ENCODE measurements at regions not wholly inside any gene's neighbourhood (a gene's known extent, or its start where the extent isn't known, plus 50 kb on each side); places are given as distances from the start of the nearest gene placed in this dataset.

DNA sequence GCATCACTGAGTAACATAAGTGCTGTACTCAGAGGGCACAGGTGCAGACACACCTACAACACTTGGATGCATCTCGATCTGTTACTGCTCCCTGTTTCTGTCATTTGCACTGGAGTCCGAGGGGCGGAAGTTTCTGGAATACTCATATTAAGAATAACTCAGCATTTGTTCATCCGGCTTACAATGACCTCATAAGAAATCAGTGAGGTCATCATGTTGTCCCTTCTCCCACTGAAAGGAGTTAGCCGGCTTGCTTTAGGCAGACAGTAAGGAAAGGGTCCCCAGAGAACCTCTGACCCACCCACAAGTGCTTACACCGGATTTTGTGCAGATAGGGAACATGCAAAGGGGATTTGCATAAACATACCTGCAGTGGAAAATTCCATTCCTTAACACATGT lies 344.7 kb downstream of the HAPSTR1 start:
- TF ChIP-seq, protein P1, sequence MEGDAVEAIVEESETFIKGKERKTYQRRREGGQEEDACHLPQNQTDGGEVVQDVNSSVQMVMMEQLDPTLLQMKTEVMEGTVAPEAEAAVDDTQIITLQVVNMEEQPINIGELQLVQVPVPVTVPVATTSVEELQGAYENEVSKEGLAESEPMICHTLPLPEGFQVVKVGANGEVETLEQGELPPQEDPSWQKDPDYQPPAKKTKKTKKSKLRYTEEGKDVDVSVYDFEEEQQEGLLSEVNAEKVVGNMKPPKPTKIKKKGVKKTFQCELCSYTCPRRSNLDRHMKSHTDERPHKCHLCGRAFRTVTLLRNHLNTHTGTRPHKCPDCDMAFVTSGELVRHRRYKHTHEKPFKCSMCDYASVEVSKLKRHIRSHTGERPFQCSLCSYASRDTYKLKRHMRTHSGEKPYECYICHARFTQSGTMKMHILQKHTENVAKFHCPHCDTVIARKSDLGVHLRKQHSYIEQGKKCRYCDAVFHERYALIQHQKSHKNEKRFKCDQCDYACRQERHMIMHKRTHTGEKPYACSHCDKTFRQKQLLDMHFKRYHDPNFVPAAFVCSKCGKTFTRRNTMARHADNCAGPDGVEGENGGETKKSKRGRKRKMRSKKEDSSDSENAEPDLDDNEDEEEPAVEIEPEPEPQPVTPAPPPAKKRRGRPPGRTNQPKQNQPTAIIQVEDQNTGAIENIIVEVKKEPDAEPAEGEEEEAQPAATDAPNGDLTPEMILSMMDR (IDR thresholded peaks at IDR 0.05; ENCODE audit: unreplicated experiment in 3 of 3), result no peak
- H3K9me3 Mint-ChIP-seq, result peaks cover 4% of the 10 kb centered on the region
- H3K27me3 Mint-ChIP-seq (ENCODE audit: low read depth), result no peaks in the 10 kb centered on the region
- H3K4me3 Mint-ChIP-seq, result no peak overlapping the region
- H3K27ac Mint-ChIP-seq, result no peak overlapping the region
- no peaks in the 10 kb centered on the region for H3K36me3 Mint-ChIP-seq (ENCODE audit: low read depth)
- no peaks in the 10 kb centered on the region for H3K4me1 Mint-ChIP-seq

DNA sequence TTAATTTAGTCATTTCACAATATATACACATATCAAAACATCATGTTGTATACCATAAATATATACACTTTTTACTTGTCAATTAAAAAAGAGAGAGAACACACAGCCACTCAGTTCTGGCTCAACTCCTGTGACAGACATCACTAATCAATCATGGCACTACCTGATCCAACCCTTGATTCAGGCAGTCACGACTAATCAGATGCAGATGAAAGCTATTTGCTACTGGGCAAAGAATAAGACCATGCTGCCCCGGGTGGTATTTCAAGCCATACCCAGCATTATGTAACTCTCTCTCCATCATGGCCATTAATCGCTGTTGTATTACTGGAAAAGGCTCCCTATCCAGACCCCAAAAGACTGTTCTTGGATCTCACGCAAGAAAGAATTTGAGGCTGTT lies 345.7 kb downstream of the HAPSTR1 start:
- TF ChIP-seq, protein P1 (IDR thresholded peaks at IDR 0.05; ENCODE audit: unreplicated experiment in 3 of 3), result no peak
- H3K4me1 Mint-ChIP-seq, result no peaks in the 10 kb centered on the region
- H3K4me3 Mint-ChIP-seq, result no peak overlapping the region
- no peaks in the 10 kb centered on the region for H3K27me3 Mint-ChIP-seq (ENCODE audit: low read depth)
- no peak overlapping the region for H3K27ac Mint-ChIP-seq
- no peaks in the 10 kb centered on the region for H3K36me3 Mint-ChIP-seq (ENCODE audit: low read depth)
- peaks cover 4% of the 10 kb centered on the region for H3K9me3 Mint-ChIP-seq

- Mint-ChIP-seq H3K9me3 (peaks cover 4% of the 10 kb centered on the region), H3K27me3 (ENCODE audit: low read depth) (no peaks in the 10 kb centered on the region), H3K36me3 (ENCODE audit: low read depth) (no peaks in the 10 kb centered on the region), H3K27ac (no peak overlapping the region), H3K4me1 (no peaks in the 10 kb centered on the region), H3K4me3 (no peak overlapping the region)
- TF ChIP-seq, protein P1 (IDR thresholded peaks at IDR 0.05; ENCODE audit: unreplicated experiment in 3 of 3), result no peak
These were observed 347.5 kb downstream of the HAPSTR1 start for GRCh38 chr16:9438991-9439390.

- TF ChIP-seq, protein P1 (IDR thresholded peaks at IDR 0.05; ENCODE audit: unreplicated experiment in 3 of 3), result no peak
- Mint-ChIP-seq H3K27ac (no peak overlapping the region), H3K4me1 (peaks cover 1% of the 10 kb centered on the region), H3K4me3 (no peak overlapping the region), H3K9me3 (peaks cover 2% of the 10 kb centered on the region), H3K27me3 (ENCODE audit: low read depth) (peaks cover 11% of the 10 kb centered on the region), H3K36me3 (ENCODE audit: low read depth) (no peaks in the 10 kb centered on the region)
These were observed 349.6 kb downstream of the HAPSTR1 start for GRCh38 chr16:9441012-9441411.

DNA sequence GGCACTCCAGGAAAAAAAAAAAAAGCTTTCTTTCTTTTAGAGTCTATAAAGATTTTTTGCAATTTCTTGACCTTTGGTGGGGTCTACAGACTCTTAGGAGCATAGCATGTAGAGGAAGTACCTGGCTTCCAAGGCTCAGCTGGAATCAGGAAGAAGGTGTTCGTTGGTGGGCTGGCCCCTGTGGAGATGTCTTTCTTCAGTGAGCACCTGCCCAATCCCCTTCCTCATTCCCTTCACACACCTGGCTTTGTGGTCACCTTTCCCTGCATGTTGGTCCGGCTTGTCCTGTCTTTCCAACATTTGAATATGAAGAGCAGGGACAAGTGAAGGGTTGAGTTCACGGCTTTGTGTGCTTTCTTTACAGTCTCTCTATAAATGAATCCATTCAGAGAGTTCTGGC lies 352.4 kb downstream of the HAPSTR1 start:
- Mint-ChIP-seq H3K27me3 (ENCODE audit: low read depth) (peaks cover 16% of the 10 kb centered on the region), H3K27ac (no peak overlapping the region), H3K4me1 (peaks cover 5% of the 10 kb centered on the region), H3K4me3 (no peak overlapping the region), H3K9me3 (no peaks in the 10 kb centered on the region), H3K36me3 (ENCODE audit: low read depth) (no peaks in the 10 kb centered on the region)
- TF ChIP-seq, protein P1 (IDR thresholded peaks at IDR 0.05; ENCODE audit: unreplicated experiment in 3 of 3), result no peak

GRCh38 chr16:9446471-9447194 lies 355.2 kb downstream of the HAPSTR1 start:
- H3K9me3 Mint-ChIP-seq, result peaks cover 3% of the 10 kb centered on the region
- no peak overlapping the region for H3K4me3 Mint-ChIP-seq
- H3K27me3 Mint-ChIP-seq (ENCODE audit: low read depth), result peaks cover 16% of the 10 kb centered on the region
- TF ChIP-seq, protein P1 (IDR thresholded peaks at IDR 0.05; ENCODE audit: unreplicated experiment in 3 of 3), result no peak
- H3K27ac Mint-ChIP-seq, result no peak overlapping the region
- H3K36me3 Mint-ChIP-seq (ENCODE audit: low read depth), result no peaks in the 10 kb centered on the region
- peaks cover 5% of the 10 kb centered on the region for H3K4me1 Mint-ChIP-seq
